A673 (cell line): ENCODE measurements at regions not wholly inside any gene's neighbourhood (a gene's known extent, or its start where the extent isn't known, plus 50 kb on each side); places are given as distances from the start of the nearest gene placed in this dataset.

ENCODE experiments used
- EZH2 ChIP-seq: fragments of 200-600 bp; sonication (generic); IDR thresholded peaks from 2 replicates; pipeline ENCODE4 v1.6.1; 2017; ENCODE audit warnings: borderline replicate concordance, low read depth, mild to moderate bottlenecking, mixed read lengths, antibody characterized with exemption, low read length; ENCODE audit not compliant: poor library complexity, severe bottlenecking
- TF ChIP-seq, protein P1 (sequence below): fragments of 300-800, 200-600 bp; sonication (generic); conservative IDR thresholded peaks from 2 replicates; pipeline ENCODE4 v1.5.1; 2017; ENCODE audit warnings: low read depth, mild to moderate bottlenecking, antibody characterized with exemption, low read length, moderate library complexity, mixed read lengths

- TF ChIP-seq, protein P1, sequence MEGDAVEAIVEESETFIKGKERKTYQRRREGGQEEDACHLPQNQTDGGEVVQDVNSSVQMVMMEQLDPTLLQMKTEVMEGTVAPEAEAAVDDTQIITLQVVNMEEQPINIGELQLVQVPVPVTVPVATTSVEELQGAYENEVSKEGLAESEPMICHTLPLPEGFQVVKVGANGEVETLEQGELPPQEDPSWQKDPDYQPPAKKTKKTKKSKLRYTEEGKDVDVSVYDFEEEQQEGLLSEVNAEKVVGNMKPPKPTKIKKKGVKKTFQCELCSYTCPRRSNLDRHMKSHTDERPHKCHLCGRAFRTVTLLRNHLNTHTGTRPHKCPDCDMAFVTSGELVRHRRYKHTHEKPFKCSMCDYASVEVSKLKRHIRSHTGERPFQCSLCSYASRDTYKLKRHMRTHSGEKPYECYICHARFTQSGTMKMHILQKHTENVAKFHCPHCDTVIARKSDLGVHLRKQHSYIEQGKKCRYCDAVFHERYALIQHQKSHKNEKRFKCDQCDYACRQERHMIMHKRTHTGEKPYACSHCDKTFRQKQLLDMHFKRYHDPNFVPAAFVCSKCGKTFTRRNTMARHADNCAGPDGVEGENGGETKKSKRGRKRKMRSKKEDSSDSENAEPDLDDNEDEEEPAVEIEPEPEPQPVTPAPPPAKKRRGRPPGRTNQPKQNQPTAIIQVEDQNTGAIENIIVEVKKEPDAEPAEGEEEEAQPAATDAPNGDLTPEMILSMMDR: no peak
- TF ChIP-seq EZH2: no peak
Measured at GRCh38 chr6:154945271-154945890, 49.7 kb upstream of the TIAM2 start.
